Osteoblast (primary cell): ENCODE measurements at regions not wholly inside any gene's neighbourhood (a gene's known extent, or its start where the extent isn't known, plus 50 kb on each side); places are given as distances from the start of the nearest gene placed in this dataset.

ENCODE experiments used
- DNase-seq: peaks from one replicate; pipeline ENCODE4 v3.0.0; 2011; ENCODE audit warnings: low spot score, mixed read lengths; ENCODE audit not compliant: insufficient read length; ENCODE audit errors: missing footprints
- H2AFZ ChIP-seq: 2 replicates; pipeline ENCODE4 v1.6.0; 2011; ENCODE audit warnings: mild to moderate bottlenecking, low read length
- H3K27ac ChIP-seq: 2 replicates; pipeline ENCODE4 v1.5.1; 2011; ENCODE audit warnings: mild to moderate bottlenecking, low read depth, low read length, moderate library complexity
- H3K27me3 ChIP-seq: 2 replicates; pipeline ENCODE4 v1.6.0; 2012; ENCODE audit warnings: mild to moderate bottlenecking, control low read depth, inconsistent platforms, low read length, moderate library complexity; ENCODE audit not compliant: insufficient read depth
- H3K36me3 ChIP-seq: 2 replicates; pipeline ENCODE4 v1.5.1; 2011; ENCODE audit warnings: mild to moderate bottlenecking, low read length, control low read depth, moderate library complexity; ENCODE audit not compliant: insufficient read depth
- H3K4me1 ChIP-seq: 2 replicates; pipeline ENCODE4 v1.5.1; 2011; ENCODE audit warnings: mild to moderate bottlenecking, low read length, control low read depth, moderate library complexity; ENCODE audit not compliant: insufficient read depth
- H3K4me2 ChIP-seq: 2 replicates; pipeline ENCODE4 v1.6.0; 2011; ENCODE audit warnings: mild to moderate bottlenecking, low read length; ENCODE audit not compliant: insufficient read depth
- H3K4me3 ChIP-seq: fragments of 200-600 bp; sonication (generic); 3 replicates; pipeline ENCODE4 v1.5.1; 2012; ENCODE audit warnings: mild to moderate bottlenecking, low read length, inconsistent platforms; ENCODE audit not compliant: insufficient read depth
- H3K79me2 ChIP-seq: 2 replicates; pipeline ENCODE4 v1.6.0; 2012; ENCODE audit warnings: mild to moderate bottlenecking, low read length, control low read depth, inconsistent platforms; ENCODE audit not compliant: insufficient read depth
- H3K9me3 ChIP-seq: 2 replicates; pipeline ENCODE4 v1.5.1; 2011; ENCODE audit warnings: low read depth, low read length, control low read depth
- H4K20me1 ChIP-seq: 2 replicates; pipeline ENCODE4 v1.6.0; 2012; ENCODE audit warnings: mild to moderate bottlenecking, low read length, control low read depth; ENCODE audit not compliant: insufficient read depth
- CTCF ChIP-seq: IDR thresholded peaks from 2 replicates; pipeline ENCODE4 v1.5.1; 2011; ENCODE audit warnings: mild to moderate bottlenecking, low read depth, low read length, moderate library complexity; ENCODE audit errors: extremely low read depth

- Histone ChIP-seq H3K36me3 (no peaks in the 10 kb centered on the region), H2AFZ (no peak overlapping the region), H3K27me3 (no peaks in the 10 kb centered on the region), H3K4me1 (no peaks in the 10 kb centered on the region), H3K79me2 (no peaks in the 10 kb centered on the region), H3K4me3 (no peak overlapping the region), H3K9me3 (no peaks in the 10 kb centered on the region), H4K20me1 (no peaks in the 10 kb centered on the region), H3K4me2 (no peak overlapping the region), H3K27ac (no peak overlapping the region)
- TF ChIP-seq CTCF = no peak
- DNase-seq = no peak
Measured at GRCh38 chr9:3023449-3023848, 179.6 kb upstream of the PUM3 start.

- H4K20me1 ChIP-seq = no peaks in the 10 kb centered on the region
- no peak overlapping the region for H3K27ac ChIP-seq
- no peaks in the 10 kb centered on the region for H3K36me3 ChIP-seq
- no peak for DNase-seq
- no peak overlapping the region for H2AFZ ChIP-seq
- H3K4me2 ChIP-seq = no peak overlapping the region
- no peaks in the 10 kb centered on the region for H3K4me1 ChIP-seq
- TF ChIP-seq CTCF = no peak
- H3K9me3 ChIP-seq = no peaks in the 10 kb centered on the region
- no peak overlapping the region for H3K4me3 ChIP-seq
- H3K79me2 ChIP-seq = no peaks in the 10 kb centered on the region
- no peaks in the 10 kb centered on the region for H3K27me3 ChIP-seq
Measured at GRCh38 chr9:3018691-3019230, 174.9 kb upstream of the PUM3 start.

DNA sequence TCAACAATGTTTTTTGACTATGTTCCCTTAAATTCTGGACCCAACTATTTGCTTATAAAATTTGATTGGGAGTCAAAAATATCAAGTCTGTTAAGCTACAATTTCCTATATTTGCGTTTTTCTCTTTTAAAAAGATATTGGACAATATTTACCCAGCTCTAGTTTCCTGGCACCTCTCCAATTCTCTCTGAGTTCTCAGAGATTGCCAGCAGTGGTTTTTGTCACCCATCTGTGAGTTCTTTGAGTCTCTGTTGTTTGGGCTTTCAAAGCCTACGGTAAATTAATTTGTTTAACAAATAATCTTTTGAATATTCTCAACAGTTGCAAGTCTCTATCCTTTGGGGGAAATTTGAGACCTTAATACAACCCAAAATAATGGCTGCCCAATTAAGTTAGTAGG, 174.2 kb upstream of the PUM3 start:
- no peak for TF ChIP-seq CTCF
- Histone ChIP-seq H3K9me3 (no peaks in the 10 kb centered on the region), H3K4me2 (no peak overlapping the region), H3K27ac (no peak overlapping the region), H3K27me3 (no peaks in the 10 kb centered on the region), H3K4me3 (no peak overlapping the region), H2AFZ (no peak overlapping the region), H4K20me1 (no peaks in the 10 kb centered on the region), H3K4me1 (no peaks in the 10 kb centered on the region), H3K36me3 (no peaks in the 10 kb centered on the region), H3K79me2 (no peaks in the 10 kb centered on the region)
- no peak for DNase-seq

DNA sequence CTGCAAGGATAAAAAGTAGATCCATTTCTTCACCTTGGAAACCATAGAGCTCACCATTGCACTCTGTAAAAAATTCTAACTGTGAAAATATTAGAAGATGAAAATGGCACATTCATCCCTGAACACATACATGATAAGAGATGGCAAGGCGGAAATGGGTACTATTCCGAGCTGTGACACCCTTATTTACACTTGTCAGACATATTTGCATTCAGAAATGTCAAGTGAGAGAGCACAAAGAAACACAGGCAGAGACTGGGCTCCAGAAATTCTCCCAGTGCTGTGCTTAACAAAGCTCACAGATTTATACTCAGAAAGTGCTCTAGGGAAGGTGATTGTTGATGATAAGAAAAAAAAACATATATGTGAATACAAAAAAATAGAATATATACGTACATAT, 170.3 kb upstream of the PUM3 start:
- no peak for DNase-seq
- no peak overlapping the region for H3K4me2 ChIP-seq
- H3K79me2 ChIP-seq = no peaks in the 10 kb centered on the region
- H3K27me3 ChIP-seq = no peaks in the 10 kb centered on the region
- no peaks in the 10 kb centered on the region for H3K36me3 ChIP-seq
- no peaks in the 10 kb centered on the region for H4K20me1 ChIP-seq
- H3K4me3 ChIP-seq = no peak overlapping the region
- H3K27ac ChIP-seq = no peak overlapping the region
- H2AFZ ChIP-seq = no peak overlapping the region
- H3K9me3 ChIP-seq = no peaks in the 10 kb centered on the region
- no peaks in the 10 kb centered on the region for H3K4me1 ChIP-seq
- no peak for TF ChIP-seq CTCF
